Colonic mucosa (tissue), 4 donors: ENCODE measurements at regions not wholly inside any gene's neighbourhood (a gene's known extent, or its start where the extent isn't known, plus 50 kb on each side); places are given as distances from the start of the nearest gene placed in this dataset.

Source experiments
- DNase-seq: peaks from one replicate; pipeline ENCODE4 v3.0.0-alpha.2; 2020
- H3K27ac ChIP-seq: fragments of 200-600 bp; one replicate; pipeline ENCODE4 v1.8.0; 2021
- H3K27me3 ChIP-seq: fragments of 200-600 bp; one replicate; pipeline ENCODE4 v1.8.0; 2021
- H3K36me3 ChIP-seq: fragments of 200-600 bp; one replicate; pipeline ENCODE4 v1.8.0; 2021
- H3K4me1 ChIP-seq: fragments of 200-600 bp; one replicate; pipeline ENCODE4 v1.8.0; 2021; ENCODE audit warnings: mild to moderate bottlenecking
- H3K4me3 ChIP-seq: fragments of 200-600 bp; one replicate; pipeline ENCODE4 v1.8.0; 2021
- H3K9ac ChIP-seq, 2 donors: one replicate each; pipeline ENCODE4 v1.7.0; 2013; ENCODE audit warnings: control low read depth in 2 of 2, low read depth in 2 of 2, low read length in 2 of 2
- H3K9me3 ChIP-seq: fragments of 200-600 bp; one replicate; pipeline ENCODE4 v1.8.0; 2021
- CTCF ChIP-seq: fragments of 200-600 bp; IDR thresholded peaks from one replicate; pipeline ENCODE4 v1.8.0; 2022; ENCODE audit warnings: antibody characterized with exemption, mild to moderate bottlenecking
- intact Hi-C: fragments of 100-400 bp; cut with DNase I; formaldehyde crosslinking; loops from one replicate; pipeline ENCODE4 v1.14.1; 2022
- donor health status: healthy.
- donor health status: DM: no; HTN: no; CAD: no.
- donor health status: DM: no; HTN: no; CAD: no.

- Histone ChIP-seq H3K9ac (no peak overlapping the region), H3K4me3 (no peak overlapping the region), H3K36me3 (no peaks in the 10 kb centered on the region), H3K4me1 (no peaks in the 10 kb centered on the region), H3K27ac (no peak overlapping the region), H3K27me3 (no peaks in the 10 kb centered on the region), H3K9me3 (no peaks in the 10 kb centered on the region)
- no peak for TF ChIP-seq CTCF
- no peak for DNase-seq
- intact Hi-C loops: no loop called here
Observed at GRCh38 chr2:204021290-204022081, 84.9 kb downstream of the ICOS start.

- H3K4me3 ChIP-seq: no peak overlapping the region
- no peaks in the 10 kb centered on the region for H3K9me3 ChIP-seq
- no peak for TF ChIP-seq CTCF
- no peak overlapping the region for H3K9ac ChIP-seq
- H3K36me3 ChIP-seq: no peaks in the 10 kb centered on the region
- no peak overlapping the region for H3K27ac ChIP-seq
- H3K27me3 ChIP-seq: no peaks in the 10 kb centered on the region
- intact Hi-C loops: no loop called here
- H3K4me1 ChIP-seq: no peaks in the 10 kb centered on the region
- no peak for DNase-seq
Observed at GRCh38 chr2:204022550-204022949, 86.0 kb downstream of the ICOS start.

DNA sequence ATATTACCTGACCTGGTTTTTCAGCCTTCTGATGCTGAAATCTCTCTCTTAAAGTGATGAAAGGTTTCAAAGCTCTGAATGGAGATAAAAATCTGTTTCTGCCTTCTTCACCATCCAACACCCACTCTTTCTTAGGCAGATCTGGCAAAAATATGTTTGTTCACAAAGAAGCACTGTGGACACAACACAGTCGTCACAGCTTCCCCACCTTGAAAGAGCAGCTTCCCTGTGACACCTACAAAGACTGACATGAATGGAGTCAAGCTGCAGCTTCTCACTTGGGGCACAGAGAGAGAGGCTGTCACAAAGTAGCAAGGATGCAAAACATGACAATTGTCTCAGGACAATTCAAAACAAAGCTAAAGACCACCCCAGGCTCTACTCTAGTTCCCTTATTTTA, 86.5 kb downstream of the ICOS start:
- H3K27me3 ChIP-seq: no peaks in the 10 kb centered on the region
- intact Hi-C loops: no loop called here
- DNase-seq: no peak
- no peak for TF ChIP-seq CTCF
- no peak overlapping the region for H3K27ac ChIP-seq
- H3K36me3 ChIP-seq: no peaks in the 10 kb centered on the region
- H3K9me3 ChIP-seq: no peaks in the 10 kb centered on the region
- no peak overlapping the region for H3K4me3 ChIP-seq
- no peak overlapping the region for H3K9ac ChIP-seq
- H3K4me1 ChIP-seq: no peaks in the 10 kb centered on the region

DNA sequence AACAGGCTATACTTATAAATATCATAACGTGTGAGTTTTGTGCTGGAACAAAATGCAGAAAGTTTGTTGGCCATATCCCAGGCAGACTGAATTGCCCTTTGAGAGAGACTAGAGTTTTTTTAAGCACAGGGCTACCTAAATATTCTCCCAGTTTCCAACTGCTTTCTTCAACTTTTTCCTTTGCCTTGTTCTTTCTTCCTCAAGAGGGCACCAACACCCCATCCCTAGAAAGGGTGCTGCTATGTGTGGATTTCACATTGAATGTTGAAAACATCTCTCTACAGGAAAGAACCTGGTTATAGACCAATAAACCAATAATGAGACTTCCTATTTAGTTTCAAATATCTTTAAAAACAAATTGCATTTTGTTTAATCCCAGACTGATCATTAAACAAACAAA, 87.9 kb downstream of the ICOS start:
- Histone ChIP-seq H3K36me3 (no peaks in the 10 kb centered on the region), H3K27me3 (no peaks in the 10 kb centered on the region), H3K4me3 (no peak overlapping the region), H3K27ac (no peak overlapping the region), H3K4me1 (no peaks in the 10 kb centered on the region), H3K9me3 (no peaks in the 10 kb centered on the region), H3K9ac (no peak overlapping the region)
- TF ChIP-seq CTCF: peak; percentile 38
- DNase-seq: peak; percentile 34
- intact Hi-C loops: no loop called here

DNA sequence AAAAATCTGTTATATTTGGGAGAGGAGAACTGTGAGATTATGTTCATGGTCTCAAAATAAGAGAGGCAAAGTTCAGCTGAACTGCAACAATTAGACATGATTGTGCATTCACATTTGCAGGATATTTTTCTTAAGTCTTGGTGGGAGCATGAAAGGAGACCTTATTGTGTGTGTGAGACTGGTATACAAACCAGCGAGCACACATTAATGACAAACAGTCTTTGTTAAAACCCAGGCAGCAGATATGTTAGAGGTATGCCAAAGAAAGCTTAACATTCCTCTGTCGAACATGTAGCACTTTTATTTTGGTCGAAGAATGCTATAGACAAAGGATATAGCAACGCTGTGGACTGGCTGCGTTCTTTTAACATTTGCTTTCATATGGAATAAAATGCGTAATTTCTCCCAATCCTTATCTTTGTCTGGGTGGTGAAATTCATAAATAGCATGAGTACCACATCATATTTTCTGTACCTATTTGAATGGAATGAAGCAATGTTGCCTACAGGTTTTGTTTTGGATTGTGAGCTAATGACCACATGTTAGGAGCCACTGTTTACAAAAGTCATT, 88.4 kb downstream of the ICOS start:
- Histone ChIP-seq H3K27ac (no peak overlapping the region), H3K9me3 (no peaks in the 10 kb centered on the region), H3K27me3 (no peaks in the 10 kb centered on the region), H3K9ac (no peak overlapping the region), H3K4me3 (no peak overlapping the region), H3K36me3 (no peaks in the 10 kb centered on the region), H3K4me1 (no peaks in the 10 kb centered on the region)
- no peak for TF ChIP-seq CTCF
- intact Hi-C loops: no loop called here
- no peak for DNase-seq
